Stomach (tissue), 8 donors: ENCODE measurements at regions not wholly inside any gene's neighbourhood (a gene's known extent, or its start where the extent isn't known, plus 50 kb on each side); places are given as distances from the start of the nearest gene placed in this dataset.

Experiments used
- DNase-seq, 2 donors: peaks; one replicate each; pipeline versions ENCODE4 v3.0.0 to v3.0.0-alpha.2; 2013 to 2019
- H3K27ac ChIP-seq, 5 donors: fragments of 200-600 bp in 4 of 5; sonication (generic) in 4 of 5; one replicate each; pipeline ENCODE4 v1.5.1; 2013 to 2019; ENCODE audit warnings: mild to moderate bottlenecking in 1 of 5, moderate library complexity in 1 of 5
- H3K27me3 ChIP-seq, 3 donors: fragments of 200-600 bp; sonication (generic); one replicate each; pipeline ENCODE4 v1.5.1; 2017 to 2019; ENCODE audit warnings: mixed run types in 1 of 3
- H3K36me3 ChIP-seq, 4 donors: fragments of 200-600 bp; sonication (generic); 1 replicate in 3 of 4; 2 replicates in 1 of 4; pipeline ENCODE4 v1.5.1; 2016 to 2019
- H3K4me1 ChIP-seq, 4 donors: fragments of 200-600 bp; sonication (generic); one replicate each; pipeline ENCODE4 v1.5.1; 2016 to 2019
- H3K4me3 ChIP-seq, 4 donors: fragments of 200-600 bp; sonication (generic) in 3 of 4; one replicate each; pipeline ENCODE4 v1.5.1; 2016 to 2019; ENCODE audit warnings: mild to moderate bottlenecking in 1 of 4
- H3K9me3 ChIP-seq, 4 donors: fragments of 200-600 bp; sonication (generic); one replicate each; pipeline ENCODE4 v1.5.1; 2016 to 2019
- CTCF ChIP-seq, 7 experiments: fragments of 450-650 bp in 4 of 7; fragments of 200-600 bp in 3 of 7; sonication (generic) in 3 of 7; IDR thresholded peaks; one replicate each; pipeline ENCODE4 v1.5.1; 2016 to 2019; ENCODE audit warnings: antibody characterized with exemption in 7 of 7, control low read depth in 2 of 7, mild to moderate bottlenecking in 1 of 7
- EP300 ChIP-seq: sonication (generic); formaldehyde crosslinking; IDR thresholded peaks from one replicate; pipeline ENCODE4 v1.6.1; 2017; ENCODE audit warnings: antibody characterized with exemption
- POLR2A ChIP-seq, 4 donors: fragments of 450-650 bp; IDR thresholded peaks; one replicate each; pipeline ENCODE4 v1.6.1; 2016; ENCODE audit warnings: antibody characterized with exemption in 4 of 4, control low read depth in 2 of 4, mild to moderate bottlenecking in 1 of 4, moderate library complexity in 1 of 4
- POLR2AphosphoS5 ChIP-seq, 3 donors: sonication (generic); formaldehyde crosslinking; IDR thresholded peaks; one replicate each; pipeline ENCODE4 v1.6.1; 2016; ENCODE audit warnings: antibody characterized with exemption in 3 of 3
- whole genome bisulfite sequencing, 5 donors: extraction: QIAGEN DNeasy Blood & Tissue Kit in 3 of 5; methylation state at CpG; one replicate each; pipeline versions ENCODE4 v1.1.5 to v1.1.7; 2013 to 2018; 5-methylcytosine and 5-hydroxymethylcytosine counted together
- intact Hi-C: fragments of 100-400 bp; cut with DNase I; formaldehyde crosslinking; loops from one replicate; pipeline ENCODE4 v1.15.1; 2023; ENCODE audit warnings: low total_unique reads
- donor health status: healthy with polysubstance abuse.
- donor health status: Bipolar disorder and iron deficiency.
- donor health status: healthy.

GRCh38 chr4:134585972-134586371 lies 384.4 kb upstream of the PABPC4L start:
- no peaks in the 10 kb centered on the region for H3K4me1 ChIP-seq
- H3K36me3 ChIP-seq, result no peaks in the 10 kb centered on the region
- DNase-seq, result peak in 1 of 2 donors; percentile 3
- no peaks in the 10 kb centered on the region for H3K9me3 ChIP-seq
- 62 to 68% (median 65%) methylated on average over 5 of the region's 5 CpGs for WGBS, 5 donors
- no peaks in the 10 kb centered on the region for H3K27me3 ChIP-seq
- H3K4me3 ChIP-seq, result no peak overlapping the region
- intact Hi-C loops, result no loop called here
- H3K27ac ChIP-seq, result no peak overlapping the region
- TF ChIP-seq POLR2A (IDR thresholded peaks at IDR 0.05) (no peak), EP300 (no peak), POLR2AphosphoS5 (IDR thresholded peaks at IDR 0.05) (no peak), CTCF (IDR thresholded peaks at IDR 0.05) (no peak)

GRCh38 chr4:134567461-134567860 lies 365.9 kb upstream of the PABPC4L start:
- Histone ChIP-seq H3K36me3 (no peaks in the 10 kb centered on the region), H3K27ac (no peak overlapping the region), H3K4me3 (no peak overlapping the region), H3K4me1 (no peaks in the 10 kb centered on the region), H3K9me3 (no peaks in the 10 kb centered on the region), H3K27me3 (no peaks in the 10 kb centered on the region)
- no peak for TF ChIP-seq POLR2AphosphoS5 (IDR thresholded peaks at IDR 0.05)
- TF ChIP-seq EP300, result no peak
- no peak for TF ChIP-seq POLR2A (IDR thresholded peaks at IDR 0.05)
- TF ChIP-seq CTCF (IDR thresholded peaks at IDR 0.05), result no peak
- DNase-seq, result no peak
- 86 to 99% (median 89%) methylated on average over 1 of the region's 1 CpG for WGBS, 5 donors
- intact Hi-C loops, result no loop called here

GRCh38 chr4:134560728-134561127 lies 359.1 kb upstream of the PABPC4L start:
- no peak for DNase-seq
- H3K27me3 ChIP-seq, result no peaks in the 10 kb centered on the region
- no peak overlapping the region for H3K27ac ChIP-seq
- H3K9me3 ChIP-seq, result no peaks in the 10 kb centered on the region
- H3K36me3 ChIP-seq, result no peaks in the 10 kb centered on the region
- H3K4me1 ChIP-seq, result no peaks in the 10 kb centered on the region
- H3K4me3 ChIP-seq, result no peak overlapping the region
- TF ChIP-seq POLR2A (IDR thresholded peaks at IDR 0.05) (no peak), POLR2AphosphoS5 (IDR thresholded peaks at IDR 0.05) (no peak), EP300 (no peak), CTCF (IDR thresholded peaks at IDR 0.05) (no peak)
- intact Hi-C loops, result no loop called here
- WGBS, 5 donors, result 27 to 52% (median 34%) methylated on average over 3 of the region's 3 CpGs

- Histone ChIP-seq H3K27me3 (no peaks in the 10 kb centered on the region), H3K36me3 (no peaks in the 10 kb centered on the region), H3K4me3 (no peak overlapping the region), H3K27ac (no peak overlapping the region), H3K4me1 (no peaks in the 10 kb centered on the region), H3K9me3 (peaks cover 0 to 28% (median 11%) of the 10 kb centered on the region in 4 donors)
- TF ChIP-seq CTCF (IDR thresholded peaks at IDR 0.05) (no peak), POLR2AphosphoS5 (IDR thresholded peaks at IDR 0.05) (no peak), POLR2A (IDR thresholded peaks at IDR 0.05) (no peak), EP300 (no peak)
- no peak for DNase-seq
- 49 to 54% (median 53%) methylated on average over 1 of the region's 1 CpG for WGBS, 5 donors
- intact Hi-C loops, result no loop called here
Measured at GRCh38 chr4:134552063-134552462, 350.5 kb upstream of the PABPC4L start.
